Stimulated activated CD4-positive, alpha-beta T cell treated with anti-CD3 and anti-CD28 coated beads, Interleukin-1b, Interleukin-23, amount 100 ng/mL, for 48 hours (primary cell): ENCODE measurements at regions not wholly inside any gene's neighbourhood (a gene's known extent, or its start where the extent isn't known, plus 50 kb on each side); places are given as distances from the start of the nearest gene placed in this dataset.

Experiments used
- DNase-seq: peaks from one replicate; pipeline ENCODE4 v3.0.0-alpha.2; 2020

DNA sequence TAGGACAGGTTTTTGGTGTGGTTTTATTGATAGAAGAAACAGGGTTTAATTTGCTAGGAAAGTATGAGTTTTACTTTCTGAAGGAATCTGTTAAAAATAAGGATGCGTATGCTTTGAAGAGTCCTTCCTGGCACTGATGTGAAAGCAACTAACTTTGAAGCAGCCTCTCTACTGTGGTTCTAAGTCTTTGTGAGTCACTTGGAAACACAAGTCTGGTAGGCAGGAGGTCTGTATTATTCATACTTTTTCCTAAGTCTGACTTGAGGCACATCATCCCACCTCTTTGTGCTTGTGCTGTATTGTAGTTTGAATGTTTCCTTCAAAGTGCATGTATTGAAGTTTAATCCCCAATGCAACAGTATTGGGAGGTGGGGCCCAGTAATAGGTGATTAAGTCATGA lies 129.0 kb downstream of the TAF11L14 start:
- no peak for DNase-seq

DNA sequence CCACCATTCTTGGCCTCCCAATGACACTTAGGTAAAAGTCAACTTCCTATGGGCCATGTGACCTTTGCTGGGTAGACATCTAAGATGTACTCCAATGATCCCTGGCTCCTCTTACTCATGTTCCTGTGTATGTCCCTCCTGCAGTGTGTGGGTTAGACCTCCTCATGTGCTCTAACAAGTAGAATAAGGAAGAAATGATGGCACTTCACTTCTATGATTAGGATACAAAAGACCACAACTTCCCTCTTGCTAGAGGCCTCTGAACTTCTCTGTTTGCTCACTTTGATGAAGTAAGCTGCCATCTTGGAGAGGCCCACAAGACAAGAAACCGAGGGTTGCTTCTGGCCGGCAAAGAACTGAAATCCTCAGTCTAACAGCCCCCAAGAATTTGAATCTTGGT lies 131.8 kb downstream of the TAF11L14 start:
- no peak for DNase-seq

DNA sequence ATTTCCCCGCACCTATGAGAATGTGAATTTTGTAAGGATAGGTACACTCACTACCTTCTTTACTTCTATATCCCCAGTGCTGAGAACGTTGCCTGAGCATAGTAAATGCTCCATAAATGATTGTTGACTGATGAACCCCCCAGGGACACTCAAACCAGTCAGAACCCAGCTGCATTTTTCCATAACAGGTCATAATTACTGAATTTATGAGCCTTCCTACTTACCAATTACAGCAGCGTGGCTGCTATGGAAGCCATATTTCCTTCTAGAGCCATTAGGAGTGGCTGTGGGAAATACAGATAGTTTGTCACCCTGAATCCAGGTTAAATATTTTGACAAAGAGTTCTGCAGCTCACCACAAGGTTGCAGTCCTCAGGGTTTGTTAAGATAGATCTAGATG lies 135.0 kb downstream of the TAF11L14 start:
- DNase-seq, result no peak

DNA sequence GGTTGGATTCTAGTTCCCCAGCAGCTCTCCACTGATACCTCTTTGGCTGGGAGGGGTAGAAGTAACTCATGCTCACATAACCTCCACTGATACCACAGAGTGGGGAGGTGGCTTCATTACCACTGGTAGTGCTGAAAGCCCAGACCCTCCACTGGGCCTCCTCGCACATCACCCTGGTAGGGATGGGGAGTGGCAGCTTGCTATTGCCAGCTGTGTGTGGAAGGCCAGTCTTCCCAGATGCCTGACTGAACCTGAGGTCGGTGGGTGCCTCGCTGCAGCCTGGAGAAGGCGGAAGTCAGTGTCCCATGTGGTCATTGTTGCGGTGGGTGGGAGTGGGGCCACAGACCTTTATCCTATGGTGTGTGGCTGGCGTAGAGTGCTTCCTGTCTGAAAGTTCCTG lies 138.0 kb downstream of the TAF11L14 start:
- no peak for DNase-seq

DNA sequence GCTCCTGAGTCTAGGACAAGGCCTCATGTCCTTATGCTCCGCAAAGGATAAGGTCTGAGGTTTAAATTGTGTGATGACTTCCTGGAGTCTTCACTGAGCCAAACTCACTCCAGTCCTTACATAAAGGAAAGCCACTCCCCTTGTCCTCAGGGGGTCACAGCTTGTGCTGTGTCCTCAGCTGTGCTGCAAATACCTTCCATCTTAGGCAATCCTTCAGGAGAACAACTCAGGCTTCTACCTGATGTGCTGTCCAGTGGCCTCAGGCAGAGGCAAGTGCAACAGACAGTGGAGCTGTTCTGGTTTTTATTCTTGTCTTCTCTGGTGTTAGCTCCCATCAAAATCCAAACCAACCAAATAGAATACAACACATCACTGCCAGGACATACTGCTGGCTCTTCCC lies 151.5 kb downstream of the TAF11L14 start:
- no peak for DNase-seq

DNA sequence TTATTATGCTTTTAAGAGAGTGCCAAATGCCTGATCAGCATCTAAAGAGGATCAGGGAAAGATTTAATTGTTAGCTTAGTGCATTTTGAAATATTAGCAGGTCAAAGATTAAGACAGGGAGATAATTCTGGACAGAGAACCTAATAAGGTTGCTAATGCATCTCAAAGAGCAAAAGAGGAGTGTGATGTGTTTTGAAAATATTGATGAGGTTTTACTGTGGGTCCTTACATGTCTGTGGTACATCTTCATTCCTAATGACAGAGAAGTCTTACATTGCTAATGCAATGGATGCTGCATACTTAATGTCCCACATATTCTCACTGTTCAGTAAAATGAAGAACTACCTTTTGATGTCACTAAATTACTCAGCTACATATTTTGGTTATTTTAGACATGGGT lies 154.1 kb downstream of the TAF11L14 start:
- no peak for DNase-seq

DNA sequence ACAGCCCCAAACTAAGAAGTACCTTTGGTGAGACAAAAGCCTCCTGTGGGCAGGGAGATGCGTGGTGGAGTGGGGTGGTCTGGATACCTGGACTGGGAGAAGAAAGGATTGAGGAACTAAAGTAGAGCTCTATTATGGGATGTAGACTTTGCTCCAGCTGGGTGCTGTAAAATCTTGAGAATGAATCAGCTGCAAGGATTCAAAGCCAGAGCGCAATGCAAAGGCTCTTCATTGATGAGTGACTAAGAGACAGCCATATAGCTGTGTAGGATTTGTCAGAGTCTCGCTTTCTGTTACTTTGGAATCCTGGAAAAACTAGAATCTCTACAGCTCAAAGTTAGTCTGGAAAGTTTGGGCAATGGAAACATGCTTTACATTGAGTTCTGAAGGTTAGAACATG lies 159.9 kb downstream of the TAF11L14 start:
- DNase-seq, result no peak

DNA sequence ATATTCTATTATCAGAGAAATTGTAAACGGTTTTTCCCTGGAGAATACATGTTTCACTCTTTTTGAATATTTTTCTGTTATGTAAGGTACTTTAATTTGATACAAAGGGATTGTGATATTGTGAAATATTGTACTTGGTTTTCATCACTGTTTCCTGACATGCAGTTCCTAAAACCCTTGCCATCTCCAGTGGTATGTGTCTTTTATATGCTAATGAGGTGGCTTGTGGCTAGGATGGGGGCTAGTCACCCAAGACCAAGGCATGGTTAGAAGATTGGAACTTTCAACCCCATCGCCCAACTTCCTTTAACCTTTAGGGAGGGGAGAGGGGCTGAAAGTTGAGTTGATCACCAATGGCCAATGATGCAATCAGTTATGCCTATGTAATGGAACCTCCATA lies 160.6 kb downstream of the TAF11L14 start:
- DNase-seq, result no peak

DNA sequence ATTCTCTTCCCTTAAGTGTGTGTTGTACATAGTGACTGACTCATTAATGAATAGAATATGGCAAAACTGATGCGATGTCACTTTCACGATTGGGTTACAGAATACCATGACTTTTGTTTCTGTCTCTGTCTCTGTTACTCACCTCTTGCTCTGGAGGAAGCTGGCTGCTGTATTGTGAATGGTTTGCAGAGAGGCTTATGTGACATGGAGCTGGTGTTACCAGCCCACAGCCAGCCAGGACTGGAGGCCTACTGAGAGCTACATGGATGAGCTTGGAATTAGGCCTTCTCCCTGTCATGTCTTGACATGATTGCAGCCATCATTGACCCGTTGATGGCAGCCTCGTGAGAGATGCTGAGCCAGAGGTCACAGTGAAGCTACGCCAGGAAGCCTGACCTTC lies 161.9 kb downstream of the TAF11L14 start:
- DNase-seq, result no peak

DNA sequence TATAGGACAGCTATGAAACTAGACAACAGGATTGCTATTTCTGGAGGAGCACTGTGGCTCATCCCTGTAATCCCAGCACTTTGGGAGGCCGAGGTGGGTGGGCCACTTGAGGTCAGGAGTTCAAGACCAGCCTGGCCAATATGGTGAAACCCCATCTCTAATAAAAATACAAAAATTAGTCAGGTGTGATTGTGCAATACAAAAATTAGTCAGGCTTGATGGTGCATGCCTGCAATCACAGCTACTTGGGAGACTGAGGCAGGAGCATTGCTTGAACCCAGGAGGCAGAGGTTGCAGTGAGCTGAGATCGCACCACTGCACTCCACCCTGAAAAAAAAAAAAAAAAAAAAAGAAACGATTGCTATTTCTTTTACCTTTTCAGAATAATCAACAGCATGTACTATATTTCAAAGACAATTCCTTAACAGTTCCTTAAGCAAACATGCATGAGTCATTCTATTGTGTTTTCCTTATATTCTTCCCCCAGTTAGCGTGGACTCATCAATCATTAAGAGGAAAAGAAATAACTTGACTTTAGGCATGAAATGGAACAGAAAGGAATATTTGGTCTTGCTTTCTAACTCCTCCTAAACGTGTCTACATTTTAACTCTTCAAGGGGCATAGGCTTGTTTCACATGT lies 162.6 kb downstream of the TAF11L14 start:
- DNase-seq, result no peak

DNA sequence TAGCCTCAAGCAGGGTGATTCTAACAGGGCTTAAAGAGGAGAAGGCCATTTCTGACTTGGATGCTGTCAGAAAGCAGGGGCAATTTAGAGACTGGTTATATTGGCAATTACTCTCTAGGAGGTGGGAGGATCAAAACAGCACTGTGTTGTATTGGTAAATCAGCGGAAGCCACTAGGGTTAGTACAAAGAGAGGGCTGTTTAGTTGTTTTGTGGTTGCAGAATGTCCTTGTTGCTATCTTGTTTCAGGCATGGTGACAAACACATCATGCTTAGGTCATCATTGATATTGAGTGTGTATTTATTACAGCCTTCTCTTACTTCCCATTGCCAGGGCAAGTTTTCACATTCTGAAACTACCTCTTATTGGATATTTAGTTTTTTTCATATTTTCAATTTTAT lies 165.3 kb downstream of the TAF11L14 start:
- no peak for DNase-seq

DNA sequence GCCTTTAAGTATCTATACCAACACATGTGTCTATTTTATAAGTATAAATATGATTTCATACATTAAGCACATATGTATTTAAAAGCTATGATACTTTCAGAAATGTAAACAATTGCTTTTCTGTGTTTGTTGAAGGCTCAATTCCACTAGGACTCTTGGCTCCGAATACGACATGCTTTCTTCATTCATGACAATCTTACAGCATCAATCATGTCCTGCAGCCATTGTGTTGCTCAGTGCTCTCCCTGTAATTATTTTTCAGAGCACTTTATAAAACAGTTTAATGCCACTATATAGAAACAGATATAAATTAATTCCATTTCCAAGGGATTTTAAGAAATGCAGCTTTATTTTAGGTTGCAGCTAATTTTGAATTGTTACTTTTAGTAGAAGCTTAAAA lies 167.3 kb downstream of the TAF11L14 start:
- no peak for DNase-seq

DNA sequence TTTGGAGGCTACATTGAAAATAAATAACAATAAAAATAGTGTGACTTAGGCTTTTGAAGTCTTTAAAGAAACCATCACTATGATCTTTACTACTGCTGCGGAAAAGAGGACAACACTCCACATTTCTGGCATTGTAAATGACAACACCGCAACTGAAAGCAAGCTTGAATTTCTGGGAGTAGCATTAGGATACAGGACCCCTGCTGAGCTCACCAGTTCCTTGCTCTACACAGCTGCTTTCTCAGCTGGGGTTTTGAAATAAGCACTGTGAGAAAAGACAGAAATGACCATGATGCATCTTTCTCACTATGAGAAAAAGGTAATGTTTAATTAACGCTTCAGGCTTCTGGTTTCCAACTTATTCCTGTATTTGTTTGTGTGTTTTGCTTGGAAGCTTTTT lies 168.0 kb downstream of the TAF11L14 start:
- no peak for DNase-seq

DNA sequence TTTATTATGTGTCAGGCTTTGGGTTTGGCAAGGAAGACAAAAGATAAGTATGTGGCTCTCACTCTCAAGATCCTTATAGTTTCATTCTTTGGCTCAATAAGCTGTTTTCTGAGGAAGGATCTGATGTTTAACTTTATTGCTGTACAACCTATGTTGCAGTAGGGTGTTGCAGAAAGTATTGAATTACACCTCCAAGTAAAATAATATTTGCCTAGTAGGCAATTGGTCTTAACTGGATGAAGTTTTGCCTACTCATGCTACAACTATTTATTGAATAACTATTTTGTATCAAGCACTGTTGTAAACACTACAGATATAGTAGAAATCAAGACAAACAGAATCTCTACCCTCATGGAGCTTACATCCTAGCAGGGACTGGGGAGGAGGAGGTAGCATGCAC lies 169.7 kb downstream of the TAF11L14 start:
- no peak for DNase-seq

DNA sequence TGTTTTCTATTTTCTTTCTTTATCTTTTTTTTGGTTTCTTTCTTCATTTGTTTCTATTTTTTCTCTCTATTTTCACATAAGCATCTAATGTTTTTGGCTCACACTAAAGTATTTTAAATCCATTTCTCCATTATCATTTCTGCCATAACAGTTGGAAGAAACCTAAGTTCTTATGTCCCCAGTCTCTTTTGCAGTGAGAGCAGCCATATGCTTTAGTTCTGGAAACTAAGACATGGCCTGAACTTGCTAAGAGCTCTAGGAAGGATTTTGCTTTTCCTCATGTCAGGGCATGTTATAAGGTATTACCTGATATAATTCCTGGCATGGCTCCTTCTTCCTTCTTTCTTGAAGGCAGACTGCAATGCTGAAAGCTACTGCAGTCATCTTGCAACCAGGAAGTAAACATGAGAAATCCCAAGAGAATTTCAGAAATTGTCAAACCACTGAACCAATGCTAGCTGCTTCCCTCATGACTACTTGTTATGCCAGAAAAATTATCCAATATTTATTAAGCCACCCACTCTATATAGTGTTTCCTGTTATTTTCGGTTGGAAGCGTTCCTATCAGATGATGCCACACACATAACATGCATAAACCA lies 171.1 kb downstream of the TAF11L14 start:
- no peak for DNase-seq

DNA sequence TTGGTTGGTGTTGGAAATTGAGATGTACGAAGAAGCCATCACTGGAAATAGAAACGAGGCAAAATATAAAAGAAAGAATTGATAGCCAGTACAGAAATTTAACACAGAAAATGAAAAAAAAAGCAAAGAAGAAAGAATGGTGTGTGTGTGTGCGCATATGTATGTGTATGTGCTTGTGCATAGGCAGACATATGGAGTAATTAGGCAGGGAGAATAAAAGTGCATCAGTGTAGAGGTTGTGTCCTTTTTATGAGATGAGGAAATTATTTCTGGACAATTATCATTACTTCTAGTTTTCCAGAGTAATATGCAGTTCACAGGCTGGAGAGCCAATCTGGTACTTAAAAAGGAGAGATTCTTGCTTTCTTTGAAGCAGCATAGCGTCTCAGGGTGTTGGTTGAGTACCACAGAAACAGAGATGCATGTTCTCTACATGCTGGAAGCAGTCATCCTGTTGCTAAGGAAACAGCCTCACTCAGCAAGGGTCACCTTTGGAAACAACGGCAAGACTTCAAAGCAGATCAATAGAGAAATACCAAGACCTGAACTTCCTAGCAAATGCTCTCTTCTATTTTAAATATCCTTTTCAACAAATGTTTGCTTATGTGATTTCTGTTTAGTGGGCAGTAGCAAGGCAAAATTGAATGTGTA lies 172.7 kb downstream of the TAF11L14 start:
- DNase-seq, result no peak

DNA sequence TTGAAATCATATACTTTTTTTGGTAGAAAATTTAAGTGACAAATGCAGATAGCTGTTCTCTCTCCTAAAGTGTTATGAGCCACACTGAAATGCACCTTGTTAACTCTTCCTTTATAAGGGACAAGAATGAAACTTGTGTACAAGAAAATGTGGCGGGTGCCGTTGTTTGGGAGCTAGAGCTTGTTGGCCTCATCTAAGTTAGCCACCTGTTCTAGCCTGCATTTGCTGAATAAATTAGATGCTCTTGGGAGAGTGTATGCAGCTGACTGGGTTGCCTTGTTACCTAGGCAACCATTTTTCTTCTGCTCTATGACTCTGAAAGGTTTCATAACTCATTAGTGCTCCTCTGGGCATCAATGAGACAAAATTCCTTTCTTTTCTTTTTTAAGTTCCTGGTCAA lies 174.3 kb downstream of the TAF11L14 start:
- no peak for DNase-seq

DNA sequence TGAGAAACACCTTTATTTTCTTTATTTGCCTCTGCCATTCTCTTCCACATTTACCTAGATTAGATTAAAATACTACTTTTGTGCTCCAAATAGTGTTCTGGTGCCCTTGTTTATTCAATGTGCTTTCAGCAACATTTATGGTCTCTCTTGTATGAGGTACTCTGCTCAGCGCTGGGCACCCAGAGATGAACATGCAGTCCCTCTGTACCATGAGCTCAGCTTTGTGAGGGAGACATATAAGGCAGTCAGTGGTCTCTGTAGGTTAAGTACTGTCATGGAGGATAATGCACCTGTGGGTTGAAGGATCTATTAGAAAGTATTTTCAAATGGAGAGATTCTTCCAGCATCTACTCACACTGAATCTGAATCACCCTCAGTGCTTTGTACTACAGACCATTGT lies 176.5 kb downstream of the TAF11L14 start:
- DNase-seq, result no peak

DNA sequence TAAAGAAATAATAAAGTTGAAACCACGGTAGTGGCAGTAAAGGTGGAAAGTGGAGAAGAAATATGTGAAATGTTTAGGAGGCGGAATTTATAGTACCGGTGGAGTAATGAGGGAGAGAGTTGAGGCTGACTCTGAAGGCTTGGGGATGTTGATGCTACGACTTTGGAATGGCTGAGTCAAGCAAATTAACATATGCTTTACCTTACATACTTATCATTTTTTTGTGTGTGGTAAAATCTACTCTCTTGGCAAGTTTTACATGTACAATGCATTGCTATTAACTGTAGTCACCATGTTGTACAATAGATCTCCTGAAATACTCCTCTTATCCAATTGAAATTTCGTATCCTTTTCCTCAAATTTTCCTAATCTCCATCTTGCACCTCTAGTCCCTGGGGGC lies 179.0 kb downstream of the TAF11L14 start:
- DNase-seq, result no peak

DNA sequence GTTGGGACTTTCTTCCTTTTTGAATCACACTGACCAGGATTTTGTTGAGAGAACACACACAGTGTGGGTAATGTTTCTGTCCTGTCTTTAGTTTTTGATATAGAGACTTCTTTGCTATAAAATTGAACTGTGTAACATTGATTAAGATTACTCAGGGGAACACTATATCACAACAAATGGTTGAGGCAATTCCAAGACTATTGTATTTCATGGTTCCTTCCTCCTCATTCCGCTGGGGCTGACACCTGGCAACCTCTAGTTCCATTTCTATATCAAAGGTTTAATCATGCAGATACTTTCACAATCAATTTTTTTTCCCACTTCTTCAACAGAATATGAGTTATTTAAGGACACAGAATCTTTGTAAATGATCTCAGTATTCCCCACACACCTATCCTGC lies 182.2 kb downstream of the TAF11L14 start:
- no peak for DNase-seq

DNA sequence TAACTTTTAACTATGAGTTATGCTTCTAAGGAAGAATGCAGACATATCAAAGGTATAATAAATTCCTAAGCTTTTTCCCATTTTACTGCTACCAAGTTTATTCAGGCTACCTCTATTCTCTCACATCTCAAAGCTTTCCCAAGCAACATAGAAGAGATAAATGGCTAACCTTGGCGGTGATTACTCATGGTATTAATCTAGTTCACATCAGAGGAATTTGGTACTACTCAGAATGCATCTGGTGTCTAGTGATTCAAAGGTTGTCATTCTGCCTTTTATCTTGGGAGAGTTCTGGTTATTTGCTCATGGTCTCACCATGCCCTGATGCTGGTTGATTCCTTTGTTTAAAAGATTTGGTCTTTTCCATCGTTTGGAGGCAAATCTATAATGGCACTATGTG lies 182.7 kb downstream of the TAF11L14 start:
- DNase-seq, result no peak

DNA sequence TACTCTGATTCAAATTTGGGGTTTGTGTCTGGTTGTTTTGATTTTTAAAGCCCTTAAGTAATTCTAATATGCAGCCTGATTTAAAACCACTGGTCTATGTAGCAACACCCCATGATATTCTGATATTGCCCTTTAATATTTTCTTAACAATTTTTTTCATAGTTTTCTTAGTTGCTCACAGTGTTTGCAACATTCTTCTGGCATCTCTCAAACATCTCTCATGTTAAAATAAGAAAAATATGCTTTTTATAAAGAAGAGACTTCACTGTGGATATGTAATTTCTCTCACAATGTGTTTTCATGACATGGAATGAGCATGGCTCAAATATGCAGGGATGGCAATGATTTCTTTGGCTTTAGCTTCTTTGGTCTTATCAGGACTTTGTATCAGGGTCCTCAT lies 183.7 kb downstream of the TAF11L14 start:
- no peak for DNase-seq

DNA sequence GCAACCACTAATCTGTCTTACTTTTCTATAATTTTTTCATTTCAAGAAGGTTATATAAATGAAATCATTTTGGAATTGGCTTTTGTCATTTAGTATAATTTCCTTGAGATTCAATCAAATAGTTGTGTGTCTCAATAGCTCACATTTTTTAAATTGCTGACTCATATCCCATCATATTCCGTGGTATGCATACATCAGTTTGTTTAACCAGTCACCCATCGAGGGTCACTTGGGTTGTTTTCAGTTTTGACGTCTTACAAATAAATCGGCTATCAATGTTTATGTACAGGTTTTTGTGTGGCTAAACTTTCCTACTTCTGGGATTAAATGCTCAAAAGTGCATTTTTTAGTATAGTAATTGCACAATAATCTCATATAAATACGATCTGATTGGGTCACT lies 185.5 kb downstream of the TAF11L14 start:
- DNase-seq, result no peak

DNA sequence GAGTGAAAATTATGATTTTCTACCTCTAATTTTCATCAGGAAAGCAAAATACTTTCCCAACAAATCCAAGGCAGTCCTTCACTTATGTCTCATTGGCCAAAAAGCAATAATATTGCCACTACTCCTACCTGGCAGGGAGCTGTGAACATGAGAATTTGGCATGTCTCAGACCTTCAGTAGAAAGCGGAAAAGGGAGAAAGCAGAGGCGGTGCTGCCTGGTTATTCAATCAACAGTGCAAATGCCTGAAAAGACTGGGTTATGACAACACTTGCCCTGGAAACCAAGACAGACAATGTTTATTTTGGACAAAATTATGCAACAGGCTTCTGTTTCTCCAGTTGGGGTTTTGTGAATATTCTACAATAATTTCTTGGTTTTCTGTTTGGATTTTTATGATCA lies 194.4 kb downstream of the TAF11L14 start:
- DNase-seq, result no peak

DNA sequence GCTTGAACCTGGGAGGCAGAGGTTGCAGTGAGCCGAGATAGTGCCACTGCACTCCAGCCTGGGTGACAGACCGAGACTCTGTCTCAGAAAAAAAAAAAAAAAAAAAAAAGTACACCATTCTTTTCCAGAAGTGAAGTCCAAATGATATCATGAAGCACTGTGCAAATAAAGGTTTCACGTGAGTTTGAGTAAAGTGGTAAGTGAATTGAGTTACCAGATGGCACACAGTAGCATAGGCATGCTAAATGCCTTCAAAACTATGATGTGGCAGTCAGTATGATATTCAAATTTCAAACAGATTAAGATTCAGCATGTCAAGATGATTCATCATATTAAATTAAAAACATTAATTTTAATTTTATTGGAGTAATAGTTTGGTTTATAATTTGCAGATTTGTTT lies 195.2 kb downstream of the TAF11L14 start:
- no peak for DNase-seq
